Keratinocyte (primary cell): ENCODE measurements at regions not wholly inside any gene's neighbourhood (a gene's known extent, or its start where the extent isn't known, plus 50 kb on each side); places are given as distances from the start of the nearest gene placed in this dataset.

ENCODE experiments used
- DNase-seq: peaks from one replicate; pipeline ENCODE4 v3.0.0-alpha.2; 2011; ENCODE audit warnings: low read depth, missing footprints, low spot score
- FAIRE-seq: peaks from 2 replicates; lab custom pipeline; 2011; peaks lifted over from hg19 to GRCh38; lab: Jason Lieb, UNC
- H2AFZ ChIP-seq: 2 replicates; pipeline ENCODE4 v1.6.0; 2012; ENCODE audit warnings: low read length, control low read depth, inconsistent platforms; ENCODE audit not compliant: control insufficient read depth
- H3K27ac ChIP-seq: 2 replicates; pipeline ENCODE4 v1.5.1; 2011; ENCODE audit warnings: low read length; ENCODE audit not compliant: control insufficient read depth, insufficient read depth
- H3K27me3 ChIP-seq: 3 replicates; pipeline ENCODE4 v1.6.0; 2011; ENCODE audit warnings: low read length; ENCODE audit not compliant: control insufficient read depth, insufficient read depth; ENCODE audit errors: extremely low read depth
- H3K36me3 ChIP-seq, 2 experiments: 2 replicates in 1 of 2; 3 replicates in 1 of 2; pipeline ENCODE4 v1.5.1; 2011; ENCODE audit warnings: low read length in 2 of 2, mild to moderate bottlenecking in 1 of 2; ENCODE audit not compliant: control insufficient read depth in 2 of 2, insufficient read depth in 2 of 2; ENCODE audit errors: extremely low read depth in 1 of 2
- H3K4me1 ChIP-seq: 3 replicates; pipeline ENCODE4 v1.5.1; 2011; ENCODE audit warnings: low read length; ENCODE audit not compliant: control insufficient read depth, insufficient read depth; ENCODE audit errors: extremely low read depth
- H3K4me2 ChIP-seq: 3 replicates; pipeline ENCODE4 v1.6.0; 2011; ENCODE audit warnings: low read depth, low read length; ENCODE audit not compliant: control insufficient read depth, insufficient read depth; ENCODE audit errors: extremely low read depth
- H3K4me3 ChIP-seq, 3 experiments: fragments of 200-600 bp in 1 of 3; sonication (generic) in 1 of 3; 2 replicates in 2 of 3; 3 replicates in 1 of 3; pipeline ENCODE4 v1.5.1; 2011 to 2016; ENCODE audit warnings: low read length in 3 of 3, mild to moderate bottlenecking in 3 of 3, control low read depth in 2 of 3, inconsistent platforms in 1 of 3, low read depth in 1 of 3, mixed read lengths in 1 of 3, mixed run types in 1 of 3, moderate library complexity in 1 of 3; ENCODE audit not compliant: control insufficient read depth in 2 of 3, insufficient read depth in 2 of 3; ENCODE audit errors: extremely low read depth in 1 of 3
- H3K79me2 ChIP-seq: 2 replicates; pipeline ENCODE4 v1.6.0; 2012; ENCODE audit warnings: low read length; ENCODE audit not compliant: control insufficient read depth, insufficient read depth
- H3K9ac ChIP-seq: 3 replicates; pipeline ENCODE4 v1.6.0; 2011; ENCODE audit warnings: low read length; ENCODE audit not compliant: control insufficient read depth, insufficient read depth; ENCODE audit errors: extremely low read depth
- H3K9me1 ChIP-seq: 3 replicates; pipeline ENCODE4 v1.6.0; 2011; ENCODE audit warnings: low read length; ENCODE audit not compliant: control insufficient read depth, insufficient read depth; ENCODE audit errors: extremely low read depth
- H3K9me3 ChIP-seq: 2 replicates; pipeline ENCODE4 v1.5.1; 2012; ENCODE audit warnings: low read depth, low read length; ENCODE audit not compliant: control insufficient read depth
- H4K20me1 ChIP-seq: 3 replicates; pipeline ENCODE4 v1.6.0; 2011; ENCODE audit warnings: low read length; ENCODE audit not compliant: control insufficient read depth, insufficient read depth; ENCODE audit errors: extremely low read depth
- CTCF ChIP-seq, 3 experiments: IDR thresholded peaks in 1 of 3; conservative IDR thresholded peaks in 1 of 3; optimal IDR thresholded peaks in 1 of 3; 2 replicates in 2 of 3; 3 replicates in 1 of 3; pipeline versions ENCODE3 to v1.5.1; 2011; ENCODE audit warnings: low read length in 3 of 3, mild to moderate bottlenecking in 3 of 3, moderate library complexity in 2 of 3, control low read depth in 1 of 3, inconsistent platforms in 1 of 3; ENCODE audit not compliant: insufficient read depth in 2 of 3; ENCODE audit errors: extremely low read depth in 1 of 3
- EZH2 ChIP-seq: IDR thresholded peaks from one replicate; pipeline ENCODE4 v1.6.1; 2012; ENCODE audit warnings: inconsistent platforms, mild to moderate bottlenecking, low read length, moderate library complexity
- dilution Hi-C: fragments of 300-500 bp; cut with MboI; formaldehyde crosslinking; loops from one replicate; pipeline ENCODE4 v1.7.0; 2020; ENCODE audit warnings: low sequenced_read_pairs; ENCODE audit not compliant: extremely low pct_ligation_motif_present

GRCh38 chr6:1179571-1180459 is 132.1 kb upstream of the FOXQ1 start:
- H3K4me2 ChIP-seq, result no peak overlapping the region
- no peaks in the 10 kb centered on the region for H3K27me3 ChIP-seq
- no peak overlapping the region for H3K9ac ChIP-seq
- H3K36me3 ChIP-seq, result no peaks in the 10 kb centered on the region
- no peaks in the 10 kb centered on the region for H3K9me3 ChIP-seq
- DNase-seq, result no peak
- no peaks in the 10 kb centered on the region for H3K9me1 ChIP-seq
- H2AFZ ChIP-seq, result no peak overlapping the region
- peaks cover 10% of the 10 kb centered on the region for H3K4me1 ChIP-seq
- TF ChIP-seq EZH2, result no peak
- TF ChIP-seq CTCF (optimal IDR thresholded peaks at IDR 0.05 in 1 of 3, IDR thresholded peaks at IDR 0.05 in 1 of 3, conservative IDR thresholded peaks at IDR 0.05 in 1 of 3; ENCODE audit: extremely low read depth in 1 of 3, insufficient read depth in 2 of 3, low read length in 3 of 3), result no peak
- dilution Hi-C loops, result no loop called here
- H3K79me2 ChIP-seq, result no peaks in the 10 kb centered on the region
- no peak overlapping the region for H3K27ac ChIP-seq
- no peak overlapping the region for H3K4me3 ChIP-seq
- no peak for FAIRE-seq
- no peaks in the 10 kb centered on the region for H4K20me1 ChIP-seq

GRCh38 chr6:1178590-1178989 is 133.3 kb upstream of the FOXQ1 start:
- Histone ChIP-seq H3K27ac (no peak overlapping the region), H3K4me3 (no peak overlapping the region), H3K79me2 (no peaks in the 10 kb centered on the region), H3K9ac (no peak overlapping the region), H3K27me3 (no peaks in the 10 kb centered on the region), H2AFZ (no peak overlapping the region), H3K4me2 (no peak overlapping the region), H3K4me1 (peaks cover 9% of the 10 kb centered on the region), H3K9me1 (no peaks in the 10 kb centered on the region), H3K9me3 (no peaks in the 10 kb centered on the region), H3K36me3 (no peaks in the 10 kb centered on the region), H4K20me1 (no peaks in the 10 kb centered on the region)
- TF ChIP-seq CTCF (optimal IDR thresholded peaks at IDR 0.05 in 1 of 3, IDR thresholded peaks at IDR 0.05 in 1 of 3, conservative IDR thresholded peaks at IDR 0.05 in 1 of 3; ENCODE audit: extremely low read depth in 1 of 3, insufficient read depth in 2 of 3, low read length in 3 of 3), result no peak
- no peak for TF ChIP-seq EZH2
- DNase-seq (no peak), FAIRE-seq (no peak)
- dilution Hi-C loops, result no loop called here
